ENCODE measurements at regions not wholly inside any gene's neighbourhood (a gene's known extent, or its start where the extent isn't known, plus 50 kb on each side); places are given as distances from the start of the nearest gene placed in this dataset.

DNA sequence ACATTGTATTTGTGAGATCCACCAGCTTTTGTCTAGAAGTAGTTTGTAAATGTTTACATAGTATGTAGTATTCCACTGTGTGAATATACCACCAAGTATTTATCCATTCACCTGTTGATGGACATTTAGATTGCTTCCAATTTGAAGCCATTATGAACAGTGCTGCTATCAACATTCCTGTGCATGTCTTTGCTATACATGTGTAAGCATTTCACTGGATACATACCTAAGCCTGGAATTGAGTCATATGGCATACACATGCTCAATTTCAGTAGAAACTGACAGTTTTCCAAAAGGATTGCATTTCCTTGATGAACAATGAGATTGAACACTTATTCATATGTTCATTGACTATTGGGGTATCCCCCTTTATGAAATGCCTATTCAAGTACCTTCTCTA, 540.6 kb upstream of the SOX9 start:
- TF ChIP-seq, protein P1, sequence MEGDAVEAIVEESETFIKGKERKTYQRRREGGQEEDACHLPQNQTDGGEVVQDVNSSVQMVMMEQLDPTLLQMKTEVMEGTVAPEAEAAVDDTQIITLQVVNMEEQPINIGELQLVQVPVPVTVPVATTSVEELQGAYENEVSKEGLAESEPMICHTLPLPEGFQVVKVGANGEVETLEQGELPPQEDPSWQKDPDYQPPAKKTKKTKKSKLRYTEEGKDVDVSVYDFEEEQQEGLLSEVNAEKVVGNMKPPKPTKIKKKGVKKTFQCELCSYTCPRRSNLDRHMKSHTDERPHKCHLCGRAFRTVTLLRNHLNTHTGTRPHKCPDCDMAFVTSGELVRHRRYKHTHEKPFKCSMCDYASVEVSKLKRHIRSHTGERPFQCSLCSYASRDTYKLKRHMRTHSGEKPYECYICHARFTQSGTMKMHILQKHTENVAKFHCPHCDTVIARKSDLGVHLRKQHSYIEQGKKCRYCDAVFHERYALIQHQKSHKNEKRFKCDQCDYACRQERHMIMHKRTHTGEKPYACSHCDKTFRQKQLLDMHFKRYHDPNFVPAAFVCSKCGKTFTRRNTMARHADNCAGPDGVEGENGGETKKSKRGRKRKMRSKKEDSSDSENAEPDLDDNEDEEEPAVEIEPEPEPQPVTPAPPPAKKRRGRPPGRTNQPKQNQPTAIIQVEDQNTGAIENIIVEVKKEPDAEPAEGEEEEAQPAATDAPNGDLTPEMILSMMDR (IDR thresholded peaks at IDR 0.05), result no peak
- no peak for TF ChIP-seq EZH2 (IDR thresholded peaks at IDR 0.05; ENCODE audit: borderline replicate concordance, insufficient read depth, low read depth, low read length, poor library complexity, severe bottlenecking)

All from B cell (primary cell).